GM12873 (cell line): ENCODE measurements at regions not wholly inside any gene's neighbourhood (a gene's known extent, or its start where the extent isn't known, plus 50 kb on each side); places are given as distances from the start of the nearest gene placed in this dataset.

Experiments
- CTCF ChIP-seq: IDR thresholded peaks from 2 replicates; pipeline ENCODE4 v1.5.1; 2012; ENCODE audit warnings: low read depth, mild to moderate bottlenecking, moderate library complexity, low read length, control low read depth; ENCODE audit not compliant: insufficient read depth; ENCODE audit errors: missing control alignments

GRCh38 chr7:87007038-87007437 is 52.4 kb downstream of the ELAPOR2 start:
- no peak for TF ChIP-seq CTCF

GRCh38 chr7:87004956-87005355 is 54.5 kb downstream of the ELAPOR2 start:
- TF ChIP-seq CTCF = no peak

GRCh38 chr7:87003872-87004798 is 55.3 kb downstream of the ELAPOR2 start:
- no peak for TF ChIP-seq CTCF

- TF ChIP-seq CTCF = no peak
These were observed 58.2 kb downstream of the ELAPOR2 start for GRCh38 chr7:87001214-87001613.

GRCh38 chr7:87000344-87000743 is 59.1 kb downstream of the ELAPOR2 start:
- no peak for TF ChIP-seq CTCF

GRCh38 chr7:86999750-87000149 is 59.7 kb downstream of the ELAPOR2 start:
- no peak for TF ChIP-seq CTCF

- TF ChIP-seq CTCF = no peak
These were observed 63.6 kb downstream of the ELAPOR2 start for GRCh38 chr7:86995814-86996213.
